Mucosa of stomach (tissue), 1 donor: ENCODE measurements at regions not wholly inside any gene's neighbourhood (a gene's known extent, or its start where the extent isn't known, plus 50 kb on each side); places are given as distances from the start of the nearest gene placed in this dataset.

Experiments used
- H3K27me3 ChIP-seq: one replicate; pipeline ENCODE4 v1.7.0; 2013; ENCODE audit warnings: mild to moderate bottlenecking, low read length; ENCODE audit not compliant: control insufficient read depth, insufficient read depth
- H3K36me3 ChIP-seq: one replicate; pipeline ENCODE4 v1.7.0; 2013; ENCODE audit warnings: low read length; ENCODE audit not compliant: control insufficient read depth, insufficient read depth
- H3K4me1 ChIP-seq: one replicate; pipeline ENCODE4 v1.7.0; 2013; ENCODE audit warnings: mild to moderate bottlenecking, low read length; ENCODE audit not compliant: control insufficient read depth, insufficient read depth
- H3K4me3 ChIP-seq: one replicate; pipeline ENCODE4 v1.7.0; 2013; ENCODE audit warnings: low read length
- H3K9ac ChIP-seq: one replicate; pipeline ENCODE4 v1.7.0; 2013; ENCODE audit warnings: mild to moderate bottlenecking, low read length, moderate library complexity
- H3K9me3 ChIP-seq: one replicate; pipeline ENCODE4 v1.7.0; 2013; ENCODE audit warnings: mild to moderate bottlenecking, low read length, moderate library complexity; ENCODE audit not compliant: control insufficient read depth
- donor health status: Pancreatic carcinoma.

GRCh38 chr2:128995086-128995485 is 676.4 kb upstream of the HS6ST1 start:
- Histone ChIP-seq H3K9ac (no peak overlapping the region), H3K4me3 (no peak overlapping the region), H3K27me3 (no peaks in the 10 kb centered on the region), H3K36me3 (no peaks in the 10 kb centered on the region), H3K9me3 (no peaks in the 10 kb centered on the region), H3K4me1 (no peaks in the 10 kb centered on the region)

- Histone ChIP-seq H3K9ac (no peak overlapping the region), H3K4me3 (no peak overlapping the region), H3K4me1 (no peaks in the 10 kb centered on the region), H3K9me3 (no peaks in the 10 kb centered on the region), H3K27me3 (no peaks in the 10 kb centered on the region), H3K36me3 (no peaks in the 10 kb centered on the region)
Observed at GRCh38 chr2:128996078-128996477, 677.4 kb upstream of the HS6ST1 start.

GRCh38 chr2:128997166-128997866 is 678.6 kb upstream of the HS6ST1 start:
- Histone ChIP-seq H3K4me3 (no peak overlapping the region), H3K4me1 (no peaks in the 10 kb centered on the region), H3K27me3 (no peaks in the 10 kb centered on the region), H3K9ac (no peak overlapping the region), H3K9me3 (no peaks in the 10 kb centered on the region), H3K36me3 (no peaks in the 10 kb centered on the region)

GRCh38 chr2:129001926-129002325 is 683.3 kb upstream of the HS6ST1 start:
- no peaks in the 10 kb centered on the region for H3K36me3 ChIP-seq
- no peak overlapping the region for H3K9ac ChIP-seq
- H3K9me3 ChIP-seq: no peaks in the 10 kb centered on the region
- no peak overlapping the region for H3K4me3 ChIP-seq
- H3K4me1 ChIP-seq: no peaks in the 10 kb centered on the region
- no peaks in the 10 kb centered on the region for H3K27me3 ChIP-seq

- no peak overlapping the region for H3K4me3 ChIP-seq
- H3K4me1 ChIP-seq: no peaks in the 10 kb centered on the region
- no peak overlapping the region for H3K9ac ChIP-seq
- no peaks in the 10 kb centered on the region for H3K27me3 ChIP-seq
- H3K36me3 ChIP-seq: no peaks in the 10 kb centered on the region
- H3K9me3 ChIP-seq: no peaks in the 10 kb centered on the region
Observed at GRCh38 chr2:129002751-129003150, 684.1 kb upstream of the HS6ST1 start.

- no peak overlapping the region for H3K9ac ChIP-seq
- H3K9me3 ChIP-seq: no peaks in the 10 kb centered on the region
- H3K27me3 ChIP-seq: no peaks in the 10 kb centered on the region
- no peaks in the 10 kb centered on the region for H3K36me3 ChIP-seq
- no peaks in the 10 kb centered on the region for H3K4me1 ChIP-seq
- no peak overlapping the region for H3K4me3 ChIP-seq
Observed at GRCh38 chr2:129004485-129004884, 685.8 kb upstream of the HS6ST1 start.

GRCh38 chr2:129004940-129005490 is 686.3 kb upstream of the HS6ST1 start:
- Histone ChIP-seq H3K36me3 (no peaks in the 10 kb centered on the region), H3K9ac (no peak overlapping the region), H3K4me3 (no peak overlapping the region), H3K9me3 (no peaks in the 10 kb centered on the region), H3K27me3 (no peaks in the 10 kb centered on the region), H3K4me1 (no peaks in the 10 kb centered on the region)

GRCh38 chr2:129006135-129006886 is 687.6 kb upstream of the HS6ST1 start:
- H3K4me3 ChIP-seq: no peak overlapping the region
- H3K9me3 ChIP-seq: no peaks in the 10 kb centered on the region
- H3K36me3 ChIP-seq: no peaks in the 10 kb centered on the region
- no peaks in the 10 kb centered on the region for H3K27me3 ChIP-seq
- no peak overlapping the region for H3K9ac ChIP-seq
- H3K4me1 ChIP-seq: no peaks in the 10 kb centered on the region

GRCh38 chr2:129006901-129007300 is 688.2 kb upstream of the HS6ST1 start:
- no peak overlapping the region for H3K4me3 ChIP-seq
- no peaks in the 10 kb centered on the region for H3K27me3 ChIP-seq

GRCh38 chr2:129008055-129008880 is 689.6 kb upstream of the HS6ST1 start:
- Histone ChIP-seq H3K27me3 (no peaks in the 10 kb centered on the region), H3K4me3 (no peak overlapping the region), H3K4me1 (no peaks in the 10 kb centered on the region), H3K36me3 (no peaks in the 10 kb centered on the region), H3K9ac (no peak overlapping the region), H3K9me3 (no peaks in the 10 kb centered on the region)

More at GRCh38 chr2:129006901-129007300, 688.2 kb upstream of the HS6ST1 start:
- Histone ChIP-seq H3K4me1 (no peaks in the 10 kb centered on the region), H3K36me3 (no peaks in the 10 kb centered on the region), H3K9me3 (no peaks in the 10 kb centered on the region), H3K9ac (no peak overlapping the region)

GRCh38 chr2:129008881-129009554 is 690.4 kb upstream of the HS6ST1 start:
- Histone ChIP-seq H3K4me3 (no peak overlapping the region), H3K36me3 (no peaks in the 10 kb centered on the region), H3K27me3 (no peaks in the 10 kb centered on the region)

More at GRCh38 chr2:129008881-129009554, 690.4 kb upstream of the HS6ST1 start:
- Histone ChIP-seq H3K9ac (no peak overlapping the region), H3K9me3 (no peaks in the 10 kb centered on the region), H3K4me1 (no peaks in the 10 kb centered on the region)
